HL-60 (cell line): ENCODE measurements at regions not wholly inside any gene's neighbourhood (a gene's known extent, or its start where the extent isn't known, plus 50 kb on each side); places are given as distances from the start of the nearest gene placed in this dataset.

ENCODE experiments used
- DNase-seq, 2 experiments: peaks; one replicate each; pipeline ENCODE4 v3.0.0-alpha.2; 2010 to 2020; ENCODE audit warnings: low read depth in 1 of 2, low spot score in 1 of 2
- H3K27ac ChIP-seq: fragments of 250-450 bp; sonication (Bioruptor Pico); replicated peaks from 2 replicates; pipeline ENCODE4 v1.5.1; 2020; ENCODE audit warnings: mild to moderate bottlenecking, moderate library complexity
- H3K27me3 ChIP-seq: fragments of 250-450 bp; sonication (Bioruptor Pico); 2 replicates; pipeline ENCODE4 v1.5.1; 2021; ENCODE audit warnings: mild to moderate bottlenecking, moderate library complexity; ENCODE audit not compliant: insufficient read depth, poor library complexity, severe bottlenecking
- H3K4me3 ChIP-seq: replicated peaks from 2 replicates; pipeline ENCODE4 v1.5.1; 2011; ENCODE audit warnings: mild to moderate bottlenecking, control low read depth, low read length; ENCODE audit not compliant: insufficient read depth
- CTCF ChIP-seq: IDR thresholded peaks from one replicate; pipeline ENCODE4 v1.5.1; 2011; ENCODE audit warnings: low read length, control low read depth, inconsistent platforms; ENCODE audit not compliant: insufficient read depth
- GABPA ChIP-seq: IDR thresholded peaks from 2 replicates; pipeline ENCODE4 v1.6.1; 2012; ENCODE audit warnings: low read depth
- POLR2AphosphoS5 ChIP-seq: IDR thresholded peaks from 2 replicates; pipeline ENCODE4 v1.6.1; 2012; ENCODE audit warnings: low read depth
- SPI1 ChIP-seq: IDR thresholded peaks from 2 replicates; pipeline ENCODE4 v1.6.1; 2012; ENCODE audit warnings: low read depth, mild to moderate bottlenecking, borderline replicate concordance
- TF ChIP-seq, protein P1 (sequence below): IDR thresholded peaks from 2 replicates; pipeline ENCODE4 v1.6.1; 2012; ENCODE audit warnings: low read depth; ENCODE audit not compliant: insufficient replicate concordance

- TF ChIP-seq CTCF = no peak
- TF ChIP-seq, protein P1, sequence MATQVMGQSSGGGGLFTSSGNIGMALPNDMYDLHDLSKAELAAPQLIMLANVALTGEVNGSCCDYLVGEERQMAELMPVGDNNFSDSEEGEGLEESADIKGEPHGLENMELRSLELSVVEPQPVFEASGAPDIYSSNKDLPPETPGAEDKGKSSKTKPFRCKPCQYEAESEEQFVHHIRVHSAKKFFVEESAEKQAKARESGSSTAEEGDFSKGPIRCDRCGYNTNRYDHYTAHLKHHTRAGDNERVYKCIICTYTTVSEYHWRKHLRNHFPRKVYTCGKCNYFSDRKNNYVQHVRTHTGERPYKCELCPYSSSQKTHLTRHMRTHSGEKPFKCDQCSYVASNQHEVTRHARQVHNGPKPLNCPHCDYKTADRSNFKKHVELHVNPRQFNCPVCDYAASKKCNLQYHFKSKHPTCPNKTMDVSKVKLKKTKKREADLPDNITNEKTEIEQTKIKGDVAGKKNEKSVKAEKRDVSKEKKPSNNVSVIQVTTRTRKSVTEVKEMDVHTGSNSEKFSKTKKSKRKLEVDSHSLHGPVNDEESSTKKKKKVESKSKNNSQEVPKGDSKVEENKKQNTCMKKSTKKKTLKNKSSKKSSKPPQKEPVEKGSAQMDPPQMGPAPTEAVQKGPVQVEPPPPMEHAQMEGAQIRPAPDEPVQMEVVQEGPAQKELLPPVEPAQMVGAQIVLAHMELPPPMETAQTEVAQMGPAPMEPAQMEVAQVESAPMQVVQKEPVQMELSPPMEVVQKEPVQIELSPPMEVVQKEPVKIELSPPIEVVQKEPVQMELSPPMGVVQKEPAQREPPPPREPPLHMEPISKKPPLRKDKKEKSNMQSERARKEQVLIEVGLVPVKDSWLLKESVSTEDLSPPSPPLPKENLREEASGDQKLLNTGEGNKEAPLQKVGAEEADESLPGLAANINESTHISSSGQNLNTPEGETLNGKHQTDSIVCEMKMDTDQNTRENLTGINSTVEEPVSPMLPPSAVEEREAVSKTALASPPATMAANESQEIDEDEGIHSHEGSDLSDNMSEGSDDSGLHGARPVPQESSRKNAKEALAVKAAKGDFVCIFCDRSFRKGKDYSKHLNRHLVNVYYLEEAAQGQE = no peak
- TF ChIP-seq GABPA = no peak
- TF ChIP-seq SPI1 = no peak
- TF ChIP-seq POLR2AphosphoS5 = no peak
- H3K4me3 ChIP-seq = no peak overlapping the region
- peaks cover 7% of the 10 kb centered on the region for H3K27me3 ChIP-seq
- no peak overlapping the region for H3K27ac ChIP-seq
- DNase-seq = no peak
These were observed 83.0 kb downstream of the ADRA2C start for GRCh38 chr4:3849140-3849539.

DNA sequence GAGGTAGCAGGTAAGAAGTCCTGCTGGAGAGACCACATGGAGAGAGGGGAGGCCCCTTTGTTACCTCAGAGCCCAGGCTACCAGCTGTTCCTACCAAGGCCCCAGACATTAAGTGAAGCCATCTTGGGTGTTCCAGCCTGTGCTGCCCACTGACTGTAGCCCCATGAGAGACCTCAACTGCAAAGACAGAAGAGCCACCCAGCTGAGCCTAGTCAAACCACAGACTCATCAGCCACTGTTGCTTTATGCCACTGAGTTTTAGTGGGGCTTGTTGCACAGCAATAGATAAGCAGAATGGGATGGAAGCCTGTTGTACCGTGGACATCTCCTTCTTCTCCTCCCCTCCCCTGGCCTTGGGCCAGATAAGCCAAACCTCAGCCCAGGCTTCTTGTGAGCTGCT lies 83.9 kb downstream of the ADRA2C start:
- DNase-seq = no peak
- TF ChIP-seq CTCF = no peak
- TF ChIP-seq SPI1 = no peak
- no peak for TF ChIP-seq POLR2AphosphoS5
- no peak for TF ChIP-seq GABPA
- TF ChIP-seq, protein P1 = no peak
- Histone ChIP-seq H3K27me3 (peaks cover 7% of the 10 kb centered on the region), H3K4me3 (no peak overlapping the region), H3K27ac (no peak overlapping the region)

DNA sequence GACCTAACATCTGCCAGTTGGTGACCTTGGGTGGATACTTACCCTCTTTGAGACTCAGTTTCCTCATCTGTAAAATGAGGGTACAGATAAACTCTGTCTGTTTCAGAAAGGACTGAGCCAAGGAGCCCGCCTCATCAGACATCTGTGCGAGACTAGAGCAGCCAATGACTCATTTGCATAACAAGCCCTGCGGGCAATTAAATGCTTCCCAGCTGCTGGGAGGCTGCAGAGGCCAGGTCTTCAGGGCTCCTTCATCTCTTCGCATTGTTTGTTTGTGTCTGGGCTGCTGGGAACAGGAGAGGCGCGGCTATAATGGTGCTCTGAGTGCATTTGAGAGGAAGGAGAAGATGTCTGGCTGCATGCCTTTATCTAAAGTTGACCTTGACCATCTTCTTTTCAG lies 85.0 kb downstream of the ADRA2C start:
- H3K4me3 ChIP-seq = no peak overlapping the region
- no peak overlapping the region for H3K27ac ChIP-seq
- H3K27me3 ChIP-seq = peaks cover 7% of the 10 kb centered on the region
- DNase-seq = no peak
- TF ChIP-seq SPI1 (no peak), GABPA (no peak), POLR2AphosphoS5 (no peak)

- Histone ChIP-seq H3K4me3 (no peak overlapping the region), H3K27ac (no peak overlapping the region), H3K27me3 (peaks cover 7% of the 10 kb centered on the region)
- no peak for DNase-seq
- TF ChIP-seq POLR2AphosphoS5 (no peak), GABPA (no peak), SPI1 (no peak), CTCF (no peak)
- TF ChIP-seq, protein P1 = no peak
These were observed 85.7 kb downstream of the ADRA2C start for GRCh38 chr4:3851881-3852280.
